H1 (cell line): ENCODE measurements at regions not wholly inside any gene's neighbourhood (a gene's known extent, or its start where the extent isn't known, plus 50 kb on each side); places are given as distances from the start of the nearest gene placed in this dataset.

Experiments
- CTCF ChIP-seq, 3 experiments: IDR thresholded peaks; 1 replicate in 2 of 3; 2 replicates in 1 of 3; pipeline versions ENCODE4 v1.5.1 to v1.6.1; 2011; ENCODE audit warnings: low read length in 3 of 3, mild to moderate bottlenecking in 3 of 3, inconsistent platforms in 2 of 3, low read depth in 1 of 3, moderate library complexity in 1 of 3; ENCODE audit not compliant: insufficient read depth in 1 of 3; ENCODE audit errors: control extremely low read depth in 1 of 3
- EZH2 ChIP-seq: fragments of 200-600 bp; sonication (generic); IDR thresholded peaks from 2 replicates; pipeline ENCODE4 v1.7.1; 2012; ENCODE audit warnings: low read depth, mild to moderate bottlenecking, moderate library complexity, low read length, inconsistent platforms; ENCODE audit not compliant: severe bottlenecking
- HDAC2 ChIP-seq, 2 experiments: fragments of 300-600 bp in 1 of 2; sonication (generic) in 1 of 2; IDR thresholded peaks; 2 replicates each; pipeline ENCODE4 v1.6.1; 2011 to 2012; ENCODE audit warnings: low read depth in 2 of 2, low read length in 2 of 2, mild to moderate bottlenecking in 2 of 2, moderate library complexity in 2 of 2, borderline replicate concordance in 1 of 2, inconsistent platforms in 1 of 2
- SP4 ChIP-seq: IDR thresholded peaks from 2 replicates; pipeline ENCODE4 v1.6.1; 2012; ENCODE audit warnings: low read length, inconsistent platforms
- YY1 ChIP-seq: IDR thresholded peaks from 2 replicates; pipeline ENCODE4 v1.6.1; 2011; ENCODE audit warnings: low read depth, mild to moderate bottlenecking, low read length

- TF ChIP-seq CTCF (IDR thresholded peaks at IDR 0.05; ENCODE audit: control extremely low read depth in 1 of 3, insufficient read depth in 1 of 3, low read depth in 1 of 3, low read length in 3 of 3) = no peak
- no peak for TF ChIP-seq HDAC2 (IDR thresholded peaks at IDR 0.05; ENCODE audit: borderline replicate concordance in 1 of 2, low read depth in 2 of 2, low read length in 2 of 2)
- no peak for TF ChIP-seq EZH2
- no peak for TF ChIP-seq SP4
- TF ChIP-seq YY1 = no peak
These were observed 500.1 kb upstream of the MARCKS start for GRCh38 chr6:113357041-113357440.
